Endothelial cell (in vitro differentiated cells): ENCODE measurements at regions not wholly inside any gene's neighbourhood (a gene's known extent, or its start where the extent isn't known, plus 50 kb on each side); places are given as distances from the start of the nearest gene placed in this dataset.
"Not testable (repeated sequence)": the region's sequence is repeated elsewhere in the genome, so short reads cannot be mapped to it uniquely, and the experiment has no call there.

ENCODE experiments used
- DNase-seq: peaks from one replicate; pipeline ENCODE4 v3.0.0; 2021; ENCODE audit warnings: low spot score
- H3K27ac Mint-ChIP-seq: one replicate; pipeline ENCODE4 v1.8.0; 2021; ENCODE audit warnings: mixed read lengths, inconsistent platforms; ENCODE audit not compliant: unreplicated experiment
- H3K27me3 Mint-ChIP-seq: one replicate; pipeline ENCODE4 v1.8.0; 2021; ENCODE audit warnings: mild to moderate bottlenecking, moderate library complexity, mixed read lengths, inconsistent platforms; ENCODE audit not compliant: unreplicated experiment
- H3K36me3 Mint-ChIP-seq: one replicate; pipeline ENCODE4 v1.8.0; 2021; ENCODE audit warnings: mild to moderate bottlenecking, low read depth, mixed read lengths, inconsistent platforms; ENCODE audit not compliant: unreplicated experiment
- H3K4me1 Mint-ChIP-seq: one replicate; pipeline ENCODE4 v1.8.0; 2021; ENCODE audit warnings: mild to moderate bottlenecking, mixed read lengths, inconsistent platforms; ENCODE audit not compliant: unreplicated experiment
- H3K4me3 Mint-ChIP-seq: one replicate; pipeline ENCODE4 v1.8.0; 2021; ENCODE audit warnings: mild to moderate bottlenecking, mixed read lengths, inconsistent platforms; ENCODE audit not compliant: unreplicated experiment
- H3K9me3 Mint-ChIP-seq: one replicate; pipeline ENCODE4 v1.8.0; 2021; ENCODE audit warnings: mixed read lengths, inconsistent platforms; ENCODE audit not compliant: unreplicated experiment
- TF ChIP-seq, protein P1 (sequence below): fragments of 200-600 bp; sonication (generic); IDR thresholded peaks from one replicate; pipeline ENCODE4 v1.5.0; 2021; ENCODE audit warnings: antibody characterized with exemption; ENCODE audit not compliant: unreplicated experiment

DNA sequence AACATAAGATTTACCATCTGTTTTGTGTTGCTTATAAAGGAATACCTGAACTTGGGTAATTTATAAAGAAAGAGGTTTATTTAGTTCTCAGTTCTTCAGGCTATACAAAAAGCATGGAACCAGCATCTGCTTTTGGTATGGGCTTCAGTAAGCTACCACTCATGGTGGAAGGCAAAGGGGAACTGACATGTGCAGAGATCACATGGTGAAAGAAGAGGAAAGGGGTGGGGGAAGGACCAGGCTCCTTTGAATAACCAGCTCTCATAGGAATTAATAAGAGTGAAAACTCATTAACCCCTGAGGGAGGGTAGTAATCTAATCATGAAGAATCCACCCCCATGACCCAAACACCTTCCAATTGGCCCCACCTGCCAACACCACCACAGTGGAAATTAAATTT, 89.5 kb upstream of the TMEM170B start:
- Mint-ChIP-seq H3K27me3 (peaks cover 2% of the 10 kb centered on the region), H3K4me3 (no peak overlapping the region), H3K36me3 (no peaks in the 10 kb centered on the region), H3K9me3 (no peaks in the 10 kb centered on the region), H3K27ac (no peak overlapping the region), H3K4me1 (no peaks in the 10 kb centered on the region)
- no peak for DNase-seq
- TF ChIP-seq, protein P1, sequence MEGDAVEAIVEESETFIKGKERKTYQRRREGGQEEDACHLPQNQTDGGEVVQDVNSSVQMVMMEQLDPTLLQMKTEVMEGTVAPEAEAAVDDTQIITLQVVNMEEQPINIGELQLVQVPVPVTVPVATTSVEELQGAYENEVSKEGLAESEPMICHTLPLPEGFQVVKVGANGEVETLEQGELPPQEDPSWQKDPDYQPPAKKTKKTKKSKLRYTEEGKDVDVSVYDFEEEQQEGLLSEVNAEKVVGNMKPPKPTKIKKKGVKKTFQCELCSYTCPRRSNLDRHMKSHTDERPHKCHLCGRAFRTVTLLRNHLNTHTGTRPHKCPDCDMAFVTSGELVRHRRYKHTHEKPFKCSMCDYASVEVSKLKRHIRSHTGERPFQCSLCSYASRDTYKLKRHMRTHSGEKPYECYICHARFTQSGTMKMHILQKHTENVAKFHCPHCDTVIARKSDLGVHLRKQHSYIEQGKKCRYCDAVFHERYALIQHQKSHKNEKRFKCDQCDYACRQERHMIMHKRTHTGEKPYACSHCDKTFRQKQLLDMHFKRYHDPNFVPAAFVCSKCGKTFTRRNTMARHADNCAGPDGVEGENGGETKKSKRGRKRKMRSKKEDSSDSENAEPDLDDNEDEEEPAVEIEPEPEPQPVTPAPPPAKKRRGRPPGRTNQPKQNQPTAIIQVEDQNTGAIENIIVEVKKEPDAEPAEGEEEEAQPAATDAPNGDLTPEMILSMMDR, result no peak

DNA sequence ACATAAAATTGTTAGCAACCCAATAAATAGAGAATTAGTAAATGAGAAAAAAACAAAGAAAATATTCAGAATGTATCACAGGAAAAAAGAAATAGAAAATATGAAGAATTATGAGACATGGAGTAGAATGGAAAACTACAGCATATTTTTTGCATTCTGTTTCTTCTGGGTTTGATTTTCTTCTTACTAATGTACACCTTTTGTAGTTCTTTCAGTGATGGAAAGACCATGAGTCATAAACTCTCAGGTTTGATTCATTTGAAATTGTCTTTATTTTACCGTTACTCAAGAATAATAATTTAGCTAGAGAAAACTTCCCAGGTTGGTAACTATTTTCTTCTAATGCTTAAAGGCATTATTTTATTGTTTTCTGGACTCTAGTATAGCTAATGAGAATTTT, 90.3 kb upstream of the TMEM170B start:
- no peaks in the 10 kb centered on the region for H3K36me3 Mint-ChIP-seq
- H3K27me3 Mint-ChIP-seq, result peaks cover 2% of the 10 kb centered on the region
- TF ChIP-seq, protein P1, result no peak
- no peaks in the 10 kb centered on the region for H3K9me3 Mint-ChIP-seq
- H3K4me3 Mint-ChIP-seq, result no peak overlapping the region
- H3K27ac Mint-ChIP-seq, result no peak overlapping the region
- H3K4me1 Mint-ChIP-seq, result no peaks in the 10 kb centered on the region
- DNase-seq, result no peak

DNA sequence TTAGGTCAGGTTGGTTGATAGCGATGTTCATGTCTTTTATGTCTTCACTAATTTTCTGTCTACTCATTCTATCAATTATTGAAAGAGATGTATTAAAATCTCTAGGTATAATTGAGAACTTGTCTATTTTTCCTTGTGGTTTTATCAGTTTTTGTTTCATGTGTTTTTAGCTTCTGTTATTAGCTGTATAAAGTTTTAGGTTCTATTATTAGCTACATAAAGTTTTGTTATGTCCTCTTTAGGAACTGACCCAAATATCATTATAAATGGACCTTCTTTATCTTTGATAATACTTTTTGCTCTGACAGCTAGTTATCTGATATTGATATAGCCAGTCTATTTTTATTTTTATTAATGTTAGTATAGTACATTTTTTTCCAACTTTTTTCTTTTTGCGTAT, 92.4 kb upstream of the TMEM170B start:
- no peaks in the 10 kb centered on the region for H3K9me3 Mint-ChIP-seq
- TF ChIP-seq, protein P1, result no peak
- H3K4me3 Mint-ChIP-seq, result no peak overlapping the region
- H3K27me3 Mint-ChIP-seq, result peaks cover 3% of the 10 kb centered on the region
- no peak for DNase-seq
- H3K36me3 Mint-ChIP-seq, result no peaks in the 10 kb centered on the region
- H3K27ac Mint-ChIP-seq, result no peak overlapping the region
- no peaks in the 10 kb centered on the region for H3K4me1 Mint-ChIP-seq

DNA sequence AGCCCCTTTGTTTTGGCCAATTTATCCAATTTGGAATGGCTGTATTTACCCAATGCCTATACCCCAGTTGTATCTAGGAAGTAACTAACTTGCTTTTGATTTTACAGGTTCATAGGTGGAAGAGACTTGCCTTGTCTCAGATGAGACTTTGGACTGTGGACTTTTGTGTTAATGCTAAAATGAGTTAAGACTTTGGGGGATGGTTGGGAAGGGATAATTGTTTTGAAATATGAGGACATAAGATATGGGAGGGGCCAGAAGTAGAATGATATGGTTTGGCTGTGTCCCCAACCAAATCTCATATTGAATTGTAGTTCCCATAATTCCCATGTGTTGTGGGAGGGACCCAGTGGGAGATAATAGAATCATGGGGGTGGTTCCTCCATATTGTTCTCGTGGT, 94.4 kb upstream of the TMEM170B start:
- H3K4me3 Mint-ChIP-seq, H3K4me1 Mint-ChIP-seq, H3K9me3 Mint-ChIP-seq: not testable (repeated sequence)

DNA sequence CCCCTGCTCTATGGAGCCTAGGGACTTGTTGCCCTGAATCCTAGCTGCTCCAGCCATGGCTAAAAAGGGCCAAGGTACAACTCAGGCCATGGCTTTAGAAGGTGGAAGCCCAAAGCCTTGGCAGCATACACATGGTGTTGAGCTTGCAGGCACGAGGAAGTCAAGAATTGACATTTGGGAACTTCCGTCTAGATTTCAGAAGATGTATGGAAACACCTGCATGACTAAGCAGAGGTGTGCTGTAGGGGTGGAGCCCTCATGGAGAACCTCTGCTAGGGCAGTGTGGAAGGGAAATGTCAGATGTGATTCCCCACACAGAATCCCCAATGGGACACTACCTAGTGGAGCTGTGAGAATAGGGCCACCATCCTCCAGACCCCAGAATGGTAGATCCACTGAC, 95.1 kb upstream of the TMEM170B start:
- Mint-ChIP-seq H3K4me1 (peaks cover 9% of the 10 kb centered on the region), H3K27me3 (peaks cover 1% of the 10 kb centered on the region)
- TF ChIP-seq, protein P1, result no peak

More for the DNA sequence above, 94.4 kb upstream of the TMEM170B start:
- H3K27me3 Mint-ChIP-seq, H3K27ac Mint-ChIP-seq, H3K36me3 Mint-ChIP-seq, DNase-seq: not testable (repeated sequence)

DNA sequence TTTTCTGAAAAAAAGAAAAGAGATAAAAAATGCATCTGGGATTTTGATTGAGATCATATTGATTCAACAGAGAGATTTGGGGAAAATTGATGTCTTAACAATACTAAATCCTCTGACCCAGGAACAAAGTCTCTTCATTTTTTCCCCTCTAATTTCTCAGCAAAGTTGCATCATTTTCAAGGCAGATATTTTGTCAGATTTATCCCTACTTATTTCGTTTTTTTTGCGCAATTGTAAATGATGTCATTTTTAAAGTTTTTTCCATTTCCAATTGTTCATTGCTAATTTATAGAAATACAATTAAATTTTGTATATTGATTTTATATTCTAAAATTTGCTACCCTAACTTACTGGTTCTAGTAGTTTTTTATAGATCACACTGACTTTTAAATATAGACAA, 97.7 kb upstream of the TMEM170B start:
- H3K4me1 Mint-ChIP-seq, result peaks cover 9% of the 10 kb centered on the region
- no peaks in the 10 kb centered on the region for H3K36me3 Mint-ChIP-seq
- H3K9me3 Mint-ChIP-seq, result no peaks in the 10 kb centered on the region
- DNase-seq, result no peak
- peaks cover 1% of the 10 kb centered on the region for H3K27me3 Mint-ChIP-seq
- H3K4me3 Mint-ChIP-seq, result no peak overlapping the region
- TF ChIP-seq, protein P1, result no peak
- H3K27ac Mint-ChIP-seq, result peak overlapping the region; percentile 59

More for the DNA sequence above, 95.1 kb upstream of the TMEM170B start:
- Mint-ChIP-seq H3K27ac (no peak overlapping the region), H3K4me3 (no peak overlapping the region), H3K9me3 (no peaks in the 10 kb centered on the region), H3K36me3 (no peaks in the 10 kb centered on the region)
- DNase-seq, result no peak
